GM12891 (cell line): ENCODE measurements at regions not wholly inside any gene's neighbourhood (a gene's known extent, or its start where the extent isn't known, plus 50 kb on each side); places are given as distances from the start of the nearest gene placed in this dataset.

Experiments used
- DNase-seq: peaks from one replicate; pipeline ENCODE4 v3.0.0; 2011; ENCODE audit warnings: low spot score; ENCODE audit not compliant: insufficient read length
- FAIRE-seq: peaks from 2 replicates; lab custom pipeline; 2011; peaks lifted over from hg19 to GRCh38; lab: Jason Lieb, UNC
- PAX5 ChIP-seq: IDR thresholded peaks from 2 replicates; pipeline ENCODE4 v1.6.1; 2011; ENCODE audit warnings: low read length, moderate library complexity, mild to moderate bottlenecking; ENCODE audit not compliant: insufficient read depth, severe bottlenecking
- POLR2A ChIP-seq: IDR thresholded peaks from 2 replicates; pipeline ENCODE4 v1.6.1; 2011; ENCODE audit warnings: low read depth, low read length, control low read depth
- POLR2AphosphoS5 ChIP-seq: IDR thresholded peaks from 2 replicates; pipeline ENCODE4 v1.6.1; 2011; ENCODE audit warnings: low read depth, low read length, control low read depth
- POU2F2 ChIP-seq: IDR thresholded peaks from 2 replicates; pipeline ENCODE4 v1.6.1; 2011; ENCODE audit warnings: low read depth, mild to moderate bottlenecking, control low read depth, low read length, moderate library complexity
- SPI1 ChIP-seq: IDR thresholded peaks from 2 replicates; pipeline ENCODE4 v1.6.1; 2011; ENCODE audit warnings: low read depth, low read length, control low read depth
- TAF1 ChIP-seq: IDR thresholded peaks from 2 replicates; pipeline ENCODE4 v1.6.1; 2011; ENCODE audit warnings: low read depth, low read length, control low read depth

DNA sequence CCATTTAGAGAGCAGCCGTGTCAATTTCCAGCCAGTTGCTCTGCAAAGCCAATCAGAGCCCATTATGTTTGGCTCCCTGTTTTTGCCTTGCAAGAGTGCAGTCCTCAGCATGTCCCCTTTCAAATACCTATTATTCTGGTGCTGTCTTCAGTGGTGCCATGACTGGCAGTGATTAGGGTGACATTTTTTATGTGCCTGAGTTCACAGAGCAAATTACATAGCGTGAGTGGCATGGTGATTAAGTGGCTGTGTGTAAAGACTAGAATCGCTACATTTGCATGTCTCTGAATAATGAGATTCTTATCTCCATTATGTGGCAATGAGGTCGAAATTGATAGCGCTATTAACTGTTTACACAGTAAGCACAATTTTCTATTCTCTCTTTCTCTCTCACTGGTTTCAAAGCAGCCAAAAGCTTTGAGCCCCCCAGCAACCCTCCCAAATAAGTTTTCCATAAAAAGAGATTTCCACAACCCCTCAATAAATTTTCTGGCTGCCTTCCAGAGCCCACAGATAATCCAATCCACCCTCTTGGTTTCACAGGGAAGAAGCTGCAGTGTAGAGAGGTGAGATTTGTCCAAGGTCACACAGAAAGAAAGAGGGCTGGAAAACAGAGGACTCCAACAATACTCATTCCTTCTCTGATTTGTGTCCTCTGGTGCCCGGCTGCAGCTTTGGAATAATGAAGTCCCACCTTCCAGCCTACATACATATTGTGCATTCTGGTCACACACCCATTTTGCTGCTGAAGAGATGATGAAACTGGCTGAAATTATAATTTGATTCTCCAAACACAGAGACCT, 58.8 kb upstream of the NUDT4 start:
- FAIRE-seq (no peak), DNase-seq (no peak)
- TF ChIP-seq POU2F2 = no peak
- TF ChIP-seq PAX5 = no peak
- TF ChIP-seq TAF1 = no peak
- TF ChIP-seq SPI1 = no peak
- no peak for TF ChIP-seq POLR2AphosphoS5
- no peak for TF ChIP-seq POLR2A

- DNase-seq (no peak), FAIRE-seq (no peak)
- TF ChIP-seq PAX5 (no peak), POLR2AphosphoS5 (no peak), POU2F2 (no peak), POLR2A (no peak), SPI1 (no peak), TAF1 (no peak)
Measured at GRCh38 chr12:93319523-93320050, 58.1 kb upstream of the NUDT4 start.

DNA sequence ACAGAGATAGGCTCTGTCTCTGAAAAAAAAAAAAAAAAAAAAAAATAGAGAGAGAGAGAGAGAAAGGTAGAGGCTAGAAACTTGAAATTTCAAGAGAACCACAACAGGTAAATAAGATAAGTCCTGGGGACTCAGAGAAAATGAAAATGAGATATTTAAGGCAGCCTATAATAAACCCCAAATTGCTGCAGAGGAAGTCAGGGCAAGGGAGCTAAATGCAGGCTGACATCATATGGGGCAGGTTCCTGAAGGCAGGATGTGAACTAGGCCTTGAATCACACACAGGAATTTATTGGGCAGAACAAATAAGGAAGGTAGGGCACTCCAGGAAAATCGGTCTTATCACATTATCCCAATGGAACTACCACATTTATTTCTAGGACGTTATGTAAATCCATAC, 54.9 kb upstream of the NUDT4 start:
- TF ChIP-seq POLR2AphosphoS5 (no peak), PAX5 (no peak), POU2F2 (no peak), POLR2A (no peak), SPI1 (peak; percentile 45; the same call in 1 of the 2 replicates)
- no peak for DNase-seq
- peak; percentile 28 for FAIRE-seq

- FAIRE-seq = peak; percentile 72
- DNase-seq = no peak
- TF ChIP-seq POLR2AphosphoS5 (no peak), TAF1 (no peak), POU2F2 (no peak), PAX5 (no peak), SPI1 (no peak), POLR2A (no peak)
Measured at GRCh38 chr12:93323625-93324329, 53.9 kb upstream of the NUDT4 start.

GRCh38 chr12:93325855-93326254, 51.9 kb upstream of the NUDT4 start:
- FAIRE-seq = no peak
- TF ChIP-seq POLR2AphosphoS5 = no peak
- no peak for TF ChIP-seq POLR2A
- no peak for TF ChIP-seq PAX5
- no peak for TF ChIP-seq SPI1
- no peak for TF ChIP-seq POU2F2
- no peak for TF ChIP-seq TAF1
- no peak for DNase-seq
